ENCODE measurements at regions not wholly inside any gene's neighbourhood (a gene's known extent, or its start where the extent isn't known, plus 50 kb on each side); places are given as distances from the start of the nearest gene placed in this dataset.

DNA sequence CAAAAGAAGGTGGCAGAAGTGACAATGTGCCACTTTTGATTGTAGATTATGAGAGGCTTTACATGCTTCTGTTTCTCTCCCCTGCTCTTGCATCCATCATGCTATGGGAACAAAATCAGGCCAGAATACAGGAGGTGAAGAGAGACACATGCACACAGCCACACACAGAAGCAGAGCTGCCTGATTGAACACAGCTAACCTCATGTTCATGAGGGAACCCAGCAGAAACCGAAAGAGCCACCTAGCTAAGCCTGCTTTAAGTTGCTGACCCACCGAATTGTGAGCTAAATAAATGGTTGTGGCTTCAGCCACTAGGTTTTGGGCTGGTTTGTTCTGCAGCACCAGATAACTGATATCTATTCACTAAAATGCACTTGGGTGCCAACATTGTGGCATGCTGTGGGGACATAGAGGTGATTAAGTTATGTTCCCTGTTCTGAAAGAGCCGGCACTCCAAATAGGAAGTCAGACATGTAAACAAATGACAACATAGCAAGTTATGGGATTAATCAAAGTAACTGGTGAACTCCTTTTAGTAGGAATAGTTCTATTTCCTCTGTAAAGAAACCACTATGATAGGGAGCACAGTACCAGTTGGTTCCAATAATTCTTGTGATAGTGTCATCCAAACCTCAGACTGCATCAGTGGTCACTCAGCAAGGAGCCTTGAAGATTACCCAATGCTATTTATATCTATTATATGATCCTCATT is 93.6 kb upstream of the TNC start:
- TF ChIP-seq, protein P1, sequence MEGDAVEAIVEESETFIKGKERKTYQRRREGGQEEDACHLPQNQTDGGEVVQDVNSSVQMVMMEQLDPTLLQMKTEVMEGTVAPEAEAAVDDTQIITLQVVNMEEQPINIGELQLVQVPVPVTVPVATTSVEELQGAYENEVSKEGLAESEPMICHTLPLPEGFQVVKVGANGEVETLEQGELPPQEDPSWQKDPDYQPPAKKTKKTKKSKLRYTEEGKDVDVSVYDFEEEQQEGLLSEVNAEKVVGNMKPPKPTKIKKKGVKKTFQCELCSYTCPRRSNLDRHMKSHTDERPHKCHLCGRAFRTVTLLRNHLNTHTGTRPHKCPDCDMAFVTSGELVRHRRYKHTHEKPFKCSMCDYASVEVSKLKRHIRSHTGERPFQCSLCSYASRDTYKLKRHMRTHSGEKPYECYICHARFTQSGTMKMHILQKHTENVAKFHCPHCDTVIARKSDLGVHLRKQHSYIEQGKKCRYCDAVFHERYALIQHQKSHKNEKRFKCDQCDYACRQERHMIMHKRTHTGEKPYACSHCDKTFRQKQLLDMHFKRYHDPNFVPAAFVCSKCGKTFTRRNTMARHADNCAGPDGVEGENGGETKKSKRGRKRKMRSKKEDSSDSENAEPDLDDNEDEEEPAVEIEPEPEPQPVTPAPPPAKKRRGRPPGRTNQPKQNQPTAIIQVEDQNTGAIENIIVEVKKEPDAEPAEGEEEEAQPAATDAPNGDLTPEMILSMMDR (IDR thresholded peaks at IDR 0.05) = no peak
- TF ChIP-seq POLR2AphosphoS5 (IDR thresholded peaks at IDR 0.05; ENCODE audit: low read depth, low read length) = no peak
- TF ChIP-seq REST (IDR thresholded peaks at IDR 0.05; ENCODE audit: insufficient read depth in 1 of 2, low read depth in 2 of 2, low read length in 1 of 2) = no peak
